K562 (cell line): ENCODE measurements at regions not wholly inside any gene's neighbourhood (a gene's known extent, or its start where the extent isn't known, plus 50 kb on each side); places are given as distances from the start of the nearest gene placed in this dataset.

Source experiments
- ATAC-seq: fragments of 200-7000 bp; cut with Tn5 transposase; 3 replicates; pipeline ENCODE4 v1.9.1; 2020; ENCODE audit warnings: moderate library complexity
- BruUV-seq: library from RNA; stranded (reverse); fragments of 400-500 nt; replicated peaks from 2 replicates; lab custom pipeline; 2021; lab: Mats Ljungman, UMichigan
- CTCF ChIA-PET: fragments of 300-600 bp; formaldehyde crosslinking; extraction: SDS; loops from one replicate; lab custom pipeline; 2021; ENCODE audit warnings: low intra/inter-chr PET ratio; lab: Yijun Ruan, JAX
- POLR2A ChIA-PET: fragments of 300-600, 350-650 bp; sonication (Branson Sonifier 250); formaldehyde crosslinking; extraction: SDS; loops from one replicate; lab custom pipeline; 2021; ENCODE audit warnings: antibody characterized with exemption, inconsistent platforms; lab: Yijun Ruan, JAX
- DNase-seq, 4 experiments: peaks; one replicate each; pipeline versions ENCODE4 v3.0.0 to v3.0.0-alpha.2; 2011 to 2018; ENCODE audit warnings: low spot score in 3 of 4, mixed read lengths in 3 of 4; ENCODE audit errors: extremely low read depth in 1 of 4
- FAIRE-seq: peaks from 2 replicates; lab custom pipeline; 2011; peaks lifted over from hg19 to GRCh38; lab: Jason Lieb, UNC
- H2AFZ ChIP-seq: 2 replicates; pipeline ENCODE4 v1.6.0; 2011; ENCODE audit warnings: low read depth, low read length, control low read depth, inconsistent platforms
- H3K27ac ChIP-seq: fragments of 200-600 bp; 3 replicates; pipeline ENCODE4 v1.8.0; 2011; ENCODE audit warnings: low read depth, mild to moderate bottlenecking, control low read depth, inconsistent platforms, low read length, moderate library complexity, mixed read lengths; ENCODE audit errors: extremely low read depth
- H3K27me3 ChIP-seq, 2 experiments: fragments of 300-600 bp in 1 of 2; 2 replicates in 1 of 2; 3 replicates in 1 of 2; pipeline versions ENCODE4 v1.6.0 to v1.8.0; 2011; ENCODE audit warnings: inconsistent platforms in 2 of 2, low read length in 2 of 2, mild to moderate bottlenecking in 1 of 2, mixed read lengths in 1 of 2, moderate library complexity in 1 of 2; ENCODE audit not compliant: control insufficient read depth in 2 of 2, insufficient read depth in 2 of 2
- H3K36me3 ChIP-seq: fragments of 300-600 bp; 3 replicates; pipeline ENCODE4 v1.8.0; 2011; ENCODE audit warnings: mild to moderate bottlenecking, low read length, inconsistent platforms; ENCODE audit not compliant: control insufficient read depth, insufficient read depth
- H3K4me1 ChIP-seq, 2 experiments: fragments of 200-600 bp in 1 of 2; replicated peaks in 1 of 2; 2 replicates in 1 of 2; 3 replicates in 1 of 2; pipeline versions ENCODE4 v1.5.1 to v1.8.0; 2011; ENCODE audit warnings: inconsistent platforms in 2 of 2, low read length in 2 of 2, mild to moderate bottlenecking in 1 of 2, mixed read lengths in 1 of 2, moderate library complexity in 1 of 2; ENCODE audit not compliant: control insufficient read depth in 2 of 2, insufficient read depth in 2 of 2
- H3K4me2 ChIP-seq: 2 replicates; pipeline ENCODE4 v1.6.1; 2011; ENCODE audit warnings: low read length, control low read depth, inconsistent platforms, mixed read lengths; ENCODE audit not compliant: insufficient read depth
- H3K4me3 ChIP-seq: fragments of 200-600 bp; sonication (generic), shearing (Covaris generic); 2 replicates; pipeline ENCODE4 v1.5.1; 2016; ENCODE audit warnings: control low read depth, inconsistent platforms
- H3K79me2 ChIP-seq: fragments of 200-600 bp; 3 replicates; pipeline ENCODE4 v1.8.0; 2011; ENCODE audit warnings: low read length, inconsistent platforms; ENCODE audit not compliant: control insufficient read depth, insufficient read depth
- H3K9ac ChIP-seq, 2 experiments: 2 replicates each; pipeline versions ENCODE4 v1.6.0 to v1.6.1; 2011; ENCODE audit warnings: low read depth in 2 of 2, low read length in 2 of 2, control low read depth in 1 of 2, inconsistent platforms in 1 of 2, mild to moderate bottlenecking in 1 of 2, mixed read lengths in 1 of 2; ENCODE audit not compliant: insufficient read depth in 1 of 2
- H3K9me1 ChIP-seq: one replicate; pipeline ENCODE4 v1.6.0; 2011; ENCODE audit warnings: inconsistent platforms, mild to moderate bottlenecking, low read length, moderate library complexity; ENCODE audit not compliant: control insufficient read depth, insufficient read depth
- H3K9me3 ChIP-seq: replicated peaks from 2 replicates; pipeline ENCODE4 v1.5.1; 2011; ENCODE audit warnings: low read depth, low read length, inconsistent platforms; ENCODE audit not compliant: control insufficient read depth, insufficient read depth
- H4K20me1 ChIP-seq: replicated peaks from 2 replicates; pipeline ENCODE4 v1.6.1; 2011; ENCODE audit warnings: low read length, inconsistent platforms, mixed read lengths; ENCODE audit not compliant: control insufficient read depth, insufficient read depth
- CC2D1A ChIP-seq: fragments of 450-650 bp; IDR thresholded peaks from 2 replicates; pipeline ENCODE4 v1.6.1; 2017; ENCODE audit warnings: mild to moderate bottlenecking
- EGR1 ChIP-seq: fragments of 450-650 bp; conservative IDR thresholded peaks from 2 replicates; pipeline ENCODE4 v1.6.1; 2017; ENCODE audit warnings: mild to moderate bottlenecking
- FOXA1 ChIP-seq: fragments of 450-650 bp; IDR thresholded peaks from 2 replicates; pipeline ENCODE4 v1.6.1; 2016; ENCODE audit warnings: mild to moderate bottlenecking, borderline replicate concordance
- KDM2B ChIP-seq: fragments of 250-450 bp; sonication (Bioruptor Pico); IDR thresholded peaks from 2 replicates; pipeline ENCODE4 v1.8.0; 2021; ENCODE audit warnings: mild to moderate bottlenecking, moderate library complexity
- MAFG ChIP-seq: fragments of 450-650 bp; conservative IDR thresholded peaks from 2 replicates; pipeline ENCODE4 v1.6.1; 2016; ENCODE audit warnings: missing genetic modification characterization, missing compliant biosample characterization
- NELFE ChIP-seq: IDR thresholded peaks from 2 replicates; pipeline ENCODE4 v1.6.1; 2011; ENCODE audit warnings: mild to moderate bottlenecking; ENCODE audit not compliant: insufficient read depth, insufficient read length
- OTX1 ChIP-seq: fragments of 450-650 bp; formaldehyde crosslinking; IDR thresholded peaks from 2 replicates; pipeline ENCODE4 v1.4.0; 2022; ENCODE audit warnings: mild to moderate bottlenecking
- PHB2 ChIP-seq: fragments of 450-650 bp; IDR thresholded peaks from 2 replicates; pipeline ENCODE4 v1.6.1; 2017; ENCODE audit warnings: low read depth
- PHTF2 ChIP-seq: fragments of 250-450 bp; sonication (Bioruptor Pico); IDR thresholded peaks from 2 replicates; pipeline ENCODE4 v1.5.0; 2021; ENCODE audit warnings: mild to moderate bottlenecking
- SMAD1 ChIP-seq: fragments of 150-350 bp; IDR thresholded peaks from 2 replicates; pipeline ENCODE4 v1.6.1; 2014; ENCODE audit warnings: low read length, low read depth; ENCODE audit not compliant: partially characterized antibody
- SMAD4 ChIP-seq: fragments of 250-450 bp; sonication (Bioruptor Pico); conservative IDR thresholded peaks from 2 replicates; pipeline ENCODE4 v1.8.0; 2021; ENCODE audit warnings: inconsistent platforms, mild to moderate bottlenecking, moderate library complexity
- TARDBP ChIP-seq: fragments of 450-650 bp; IDR thresholded peaks from 2 replicates; pipeline ENCODE4 v1.6.1; 2016
- TOE1 ChIP-seq, 2 experiments: fragments of 450-650 bp in 1 of 2; sonication (generic) in 1 of 2; formaldehyde crosslinking in 1 of 2; IDR thresholded peaks; 2 replicates each; pipeline versions ENCODE4 v1.7.1 to v1.8.0; 2016 to 2022; ENCODE audit warnings: borderline replicate concordance in 2 of 2, mild to moderate bottlenecking in 2 of 2, antibody characterized with exemption in 1 of 2, inconsistent platforms in 1 of 2, low read depth in 1 of 2, missing genetic modification reagents in 1 of 2, moderate library complexity in 1 of 2
- ZKSCAN8 ChIP-seq: fragments of 200-800 bp; sonication (Bioruptor generic); IDR thresholded peaks from 2 replicates; pipeline ENCODE4 v1.6.1; 2016; ENCODE audit warnings: missing genetic modification characterization, missing compliant biosample characterization
- ZNF253 ChIP-seq: fragments of 250-450 bp; sonication (Bioruptor Pico); conservative IDR thresholded peaks from 2 replicates; pipeline ENCODE4 v1.6.1; 2021; ENCODE audit warnings: mild to moderate bottlenecking
- ZSCAN29 ChIP-seq: fragments of 450-650 bp; IDR thresholded peaks from 2 replicates; pipeline ENCODE4 v1.6.1; 2017
- WGBS: fragments of 100-300 bp; shearing (Covaris generic); methylation state at CpG from one replicate; pipeline ENCODE4 v1.1.6; 2016; ENCODE audit warnings: low coverage, mixed read lengths; ENCODE audit not compliant: insufficient coverage; ENCODE audit errors: missing lambda C conversion rate; 5-methylcytosine and 5-hydroxymethylcytosine counted together
- in situ Hi-C: fragments of 300-500 bp; cut with MboI; formaldehyde crosslinking; loops from 4 replicates; pipeline ENCODE4 v1.15.0; 2018; ENCODE audit warnings: inconsistent platforms, mixed read lengths
- intact Hi-C: fragments of 100-400 bp; cut with micrococcal nuclease; formaldehyde crosslinking; loops from 2 replicates; pipeline ENCODE4 v1.14.2; 2022
- TF ChIP-seq, protein P1 (sequence below): fragments of 450-650 bp; IDR thresholded peaks from 2 replicates; pipeline ENCODE4 v1.6.1; 2014; ENCODE audit warnings: low read depth, mild to moderate bottlenecking, moderate library complexity, borderline replicate concordance
- TF ChIP-seq, protein P2 (sequence below): fragments of 450-650 bp; formaldehyde crosslinking; IDR thresholded peaks from 2 replicates; pipeline ENCODE4 v1.4.0; 2022; ENCODE audit warnings: missing genetic modification characterization

GRCh38 chr17:52938623-52939230 lies 780.2 kb upstream of the CA10 start:
- Histone ChIP-seq H3K4me2 (no peak overlapping the region), H3K9ac (no peak overlapping the region), H4K20me1 (no peaks in the 10 kb centered on the region), H3K9me1 (no peaks in the 10 kb centered on the region), H3K4me1 (no peaks in the 10 kb centered on the region), H3K27me3 (no peaks in the 10 kb centered on the region), H3K9me3 (no peaks in the 10 kb centered on the region), H3K36me3 (no peaks in the 10 kb centered on the region), H3K79me2 (no peaks in the 10 kb centered on the region), H3K4me3 (no peak overlapping the region), H2AFZ (no peak overlapping the region), H3K27ac (no peak overlapping the region)
- in situ Hi-C loops (no loop called here), intact Hi-C loops (no loop called here)
- TF ChIP-seq TOE1 (IDR thresholded peaks at IDR 0.05; ENCODE audit: borderline replicate concordance) (no peak), TOE1 (CRISPR knock-in tag; IDR thresholded peaks at IDR 0.05; ENCODE audit: borderline replicate concordance, low read depth) (no peak), FOXA1 (no peak), OTX1 (no peak), MAFG (tag) (no peak), ZNF253 (CRISPR knock-in tag) (no peak), CC2D1A (no peak), PHTF2 (CRISPR knock-in tag) (no peak), NELFE (no peak), TARDBP (no peak), SMAD4 (CRISPR knock-in tag) (no peak), KDM2B (CRISPR knock-in tag) (no peak), EGR1 (no peak), SMAD1 (no peak), ZSCAN29 (no peak), ZKSCAN8 (CRISPR knock-in tag) (no peak), PHB2 (no peak)
- TF ChIP-seq, protein P1, sequence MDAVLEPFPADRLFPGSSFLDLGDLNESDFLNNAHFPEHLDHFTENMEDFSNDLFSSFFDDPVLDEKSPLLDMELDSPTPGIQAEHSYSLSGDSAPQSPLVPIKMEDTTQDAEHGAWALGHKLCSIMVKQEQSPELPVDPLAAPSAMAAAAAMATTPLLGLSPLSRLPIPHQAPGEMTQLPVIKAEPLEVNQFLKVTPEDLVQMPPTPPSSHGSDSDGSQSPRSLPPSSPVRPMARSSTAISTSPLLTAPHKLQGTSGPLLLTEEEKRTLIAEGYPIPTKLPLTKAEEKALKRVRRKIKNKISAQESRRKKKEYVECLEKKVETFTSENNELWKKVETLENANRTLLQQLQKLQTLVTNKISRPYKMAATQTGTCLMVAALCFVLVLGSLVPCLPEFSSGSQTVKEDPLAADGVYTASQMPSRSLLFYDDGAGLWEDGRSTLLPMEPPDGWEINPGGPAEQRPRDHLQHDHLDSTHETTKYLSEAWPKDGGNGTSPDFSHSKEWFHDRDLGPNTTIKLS = no peak
- TF ChIP-seq, protein P2, sequence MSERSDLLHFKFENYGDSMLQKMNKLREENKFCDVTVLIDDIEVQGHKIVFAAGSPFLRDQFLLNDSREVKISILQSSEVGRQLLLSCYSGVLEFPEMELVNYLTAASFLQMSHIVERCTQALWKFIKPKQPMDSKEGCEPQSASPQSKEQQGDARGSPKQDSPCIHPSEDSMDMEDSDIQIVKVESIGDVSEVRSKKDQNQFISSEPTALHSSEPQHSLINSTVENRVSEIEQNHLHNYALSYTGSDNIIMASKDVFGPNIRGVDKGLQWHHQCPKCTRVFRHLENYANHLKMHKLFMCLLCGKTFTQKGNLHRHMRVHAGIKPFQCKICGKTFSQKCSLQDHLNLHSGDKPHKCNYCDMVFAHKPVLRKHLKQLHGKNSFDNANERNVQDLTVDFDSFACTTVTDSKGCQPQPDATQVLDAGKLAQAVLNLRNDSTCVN = no peak
- no peak for FAIRE-seq
- no peak for ATAC-seq
- CTCF ChIA-PET = no interaction called here
- DNase-seq = no peak
- BruUV-seq = no TSS peak
- WGBS = 0% methylated on average over 3 of the region's 3 CpGs
- POLR2A ChIA-PET = no interaction called here
